NCI-H524 (cell line): ENCODE measurements at regions not wholly inside any gene's neighbourhood (a gene's known extent, or its start where the extent isn't known, plus 50 kb on each side); places are given as distances from the start of the nearest gene placed in this dataset.
"Not testable (repeated sequence)": the region's sequence is repeated elsewhere in the genome, so short reads cannot be mapped to it uniquely, and the experiment has no call there.

Source experiments
- DNase-seq, 2 experiments: peaks; one replicate each; lab custom pipeline; 2025; lab: John Stamatoyannopoulos, UW

- DNase-seq = no peak
Observed at GRCh38 chr4:112005027-112005426, 140.2 kb upstream of the FAM241A start.

- DNase-seq = no peak
Observed at GRCh38 chr4:112007391-112007790, 137.9 kb upstream of the FAM241A start.

- DNase-seq = no peak
Observed at GRCh38 chr4:112015960-112016359, 129.3 kb upstream of the FAM241A start.

GRCh38 chr4:112023402-112023950 is 121.8 kb upstream of the FAM241A start:
- DNase-seq = no peak

- peak in 1 of 2 experiments; percentile 26 for DNase-seq
Observed at GRCh38 chr4:112026058-112026457, 119.2 kb upstream of the FAM241A start.

DNA sequence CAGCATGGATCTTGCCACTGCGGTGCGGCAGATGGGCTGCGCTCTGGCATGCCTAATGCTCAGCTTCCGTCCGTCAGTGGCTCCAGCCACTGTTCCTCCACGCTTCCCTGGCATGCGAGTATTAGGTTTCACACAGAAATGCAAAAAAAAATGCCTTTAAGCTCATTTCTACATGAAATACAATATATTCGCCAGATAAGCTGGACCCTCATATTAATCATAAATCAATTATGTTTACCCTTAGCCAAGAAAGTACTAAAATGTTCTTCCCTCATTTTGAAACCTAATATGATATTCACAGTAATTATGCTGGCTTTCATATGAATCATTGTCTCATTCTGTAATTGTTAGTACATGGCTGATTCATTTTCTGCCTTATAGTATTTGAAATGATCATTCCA is 115.5 kb upstream of the FAM241A start:
- DNase-seq = peak; percentile 21 to 49

GRCh38 chr4:112031712-112032328 is 113.4 kb upstream of the FAM241A start:
- peak; percentile 3 to 41 for DNase-seq

GRCh38 chr4:112036886-112037285 is 108.4 kb upstream of the FAM241A start:
- no peak for DNase-seq

DNA sequence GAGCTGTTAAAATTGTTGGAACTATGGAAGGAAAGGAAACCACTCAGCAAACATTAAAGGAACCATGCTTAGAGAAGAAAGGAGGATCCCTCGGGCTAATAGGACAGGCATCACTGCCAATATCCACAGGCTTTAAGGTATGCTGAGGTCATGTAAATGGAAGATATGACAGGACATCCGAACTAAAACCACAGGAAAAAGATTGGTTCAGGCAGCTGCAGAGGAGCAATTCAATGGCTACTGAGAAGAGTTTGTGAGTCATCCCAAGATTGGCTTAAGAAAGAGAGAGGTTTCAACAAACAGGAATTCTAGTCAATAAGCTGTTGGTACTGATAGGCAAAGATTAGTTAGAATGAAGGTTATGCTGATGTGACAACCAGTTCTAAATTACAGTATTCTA is 106.4 kb upstream of the FAM241A start:
- no peak for DNase-seq

GRCh38 chr4:112049119-112049518 is 96.1 kb upstream of the FAM241A start:
- DNase-seq = not testable (repeated sequence)

- no peak for DNase-seq
Observed at GRCh38 chr4:112053825-112054350, 91.4 kb upstream of the FAM241A start.

- DNase-seq = no peak
Observed at GRCh38 chr4:112055100-112055499, 90.2 kb upstream of the FAM241A start.

DNA sequence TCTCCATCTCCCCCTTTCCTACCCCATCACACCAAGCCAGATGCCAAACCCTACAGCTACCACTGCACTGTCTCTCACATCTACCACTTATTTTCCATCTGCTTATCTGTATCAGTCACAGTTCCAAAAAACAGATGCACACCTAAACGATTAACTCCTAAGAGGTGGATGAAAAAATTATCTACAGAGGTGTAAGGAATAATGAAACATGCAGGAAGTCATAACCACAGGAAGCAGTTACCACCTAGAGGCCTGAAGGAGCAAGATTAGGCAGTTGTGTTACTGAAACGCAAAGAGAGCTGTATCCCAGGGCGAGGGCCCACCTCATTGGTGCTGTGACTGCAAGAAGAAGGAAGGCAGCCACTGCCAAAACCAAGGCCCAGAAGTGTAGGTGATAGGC is 87.8 kb upstream of the FAM241A start:
- no peak for DNase-seq

- no peak for DNase-seq
Observed at GRCh38 chr4:112058433-112058832, 86.8 kb upstream of the FAM241A start.

GRCh38 chr4:112060212-112060611 is 85.0 kb upstream of the FAM241A start:
- peak in 1 of 2 experiments; percentile 36 for DNase-seq

- DNase-seq = no peak
Observed at GRCh38 chr4:112061207-112061817, 83.9 kb upstream of the FAM241A start.

DNA sequence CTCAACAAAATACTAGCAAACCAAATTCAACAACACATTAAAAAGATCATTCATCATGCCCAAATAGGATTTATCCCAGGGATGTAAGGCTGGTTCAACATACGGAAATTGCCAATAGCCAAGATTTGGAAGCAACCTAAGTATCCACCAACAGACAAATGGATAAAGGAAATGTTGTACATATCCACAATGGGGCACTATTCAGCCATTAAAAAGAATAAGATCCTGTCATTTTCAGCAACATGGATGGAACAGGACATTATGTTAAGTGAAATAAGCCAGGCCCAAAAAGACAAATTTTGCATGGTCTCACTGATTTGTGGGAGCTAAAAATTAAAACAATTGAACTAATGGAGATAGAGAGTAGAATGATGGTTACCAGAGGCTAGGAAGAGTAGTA is 82.0 kb upstream of the FAM241A start:
- peak in 1 of 2 experiments; percentile 5 for DNase-seq

GRCh38 chr4:112069110-112069509 is 76.1 kb upstream of the FAM241A start:
- no peak for DNase-seq

DNA sequence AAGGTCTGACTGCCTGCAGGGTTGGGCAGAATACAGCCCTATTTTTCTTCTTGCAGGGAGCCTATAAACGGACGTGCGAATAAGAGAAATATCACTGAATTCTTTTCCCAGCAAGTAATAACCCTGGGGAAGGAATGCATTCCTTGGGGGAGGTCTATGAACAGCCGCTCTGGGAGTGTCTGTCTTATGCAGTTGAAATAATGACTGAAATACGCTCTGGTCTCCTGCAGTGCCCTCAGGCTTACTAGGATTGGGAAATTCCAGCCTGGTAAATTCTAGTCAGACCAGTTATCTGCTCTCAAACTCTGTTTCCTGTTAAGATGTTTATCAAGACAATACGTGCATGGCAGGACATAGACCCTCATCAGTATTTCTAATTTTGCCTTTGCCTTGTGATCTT is 72.1 kb upstream of the FAM241A start:
- DNase-seq = no peak

- peak in 1 of 2 experiments; percentile 45 for DNase-seq
Observed at GRCh38 chr4:112075129-112075753, 70.0 kb upstream of the FAM241A start.

DNA sequence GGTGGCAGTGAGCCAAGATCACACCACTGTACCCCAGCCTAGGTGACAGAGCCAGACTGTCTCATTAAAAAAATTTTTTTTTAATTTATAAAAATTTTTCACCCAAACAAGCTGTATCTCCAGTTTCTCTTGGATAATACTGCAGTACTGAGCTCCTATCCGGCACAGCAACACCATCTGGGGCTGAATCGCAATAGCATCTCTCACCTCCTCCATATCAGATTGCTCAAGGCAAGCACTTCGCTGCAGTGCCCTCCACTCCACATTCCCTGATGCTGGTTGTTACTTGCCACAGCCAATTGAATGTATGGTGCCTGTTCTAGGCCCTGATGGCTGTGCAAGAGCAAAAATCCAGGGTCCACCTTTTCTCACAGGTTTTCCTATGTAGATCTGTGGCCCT is 69.3 kb upstream of the FAM241A start:
- no peak for DNase-seq

DNA sequence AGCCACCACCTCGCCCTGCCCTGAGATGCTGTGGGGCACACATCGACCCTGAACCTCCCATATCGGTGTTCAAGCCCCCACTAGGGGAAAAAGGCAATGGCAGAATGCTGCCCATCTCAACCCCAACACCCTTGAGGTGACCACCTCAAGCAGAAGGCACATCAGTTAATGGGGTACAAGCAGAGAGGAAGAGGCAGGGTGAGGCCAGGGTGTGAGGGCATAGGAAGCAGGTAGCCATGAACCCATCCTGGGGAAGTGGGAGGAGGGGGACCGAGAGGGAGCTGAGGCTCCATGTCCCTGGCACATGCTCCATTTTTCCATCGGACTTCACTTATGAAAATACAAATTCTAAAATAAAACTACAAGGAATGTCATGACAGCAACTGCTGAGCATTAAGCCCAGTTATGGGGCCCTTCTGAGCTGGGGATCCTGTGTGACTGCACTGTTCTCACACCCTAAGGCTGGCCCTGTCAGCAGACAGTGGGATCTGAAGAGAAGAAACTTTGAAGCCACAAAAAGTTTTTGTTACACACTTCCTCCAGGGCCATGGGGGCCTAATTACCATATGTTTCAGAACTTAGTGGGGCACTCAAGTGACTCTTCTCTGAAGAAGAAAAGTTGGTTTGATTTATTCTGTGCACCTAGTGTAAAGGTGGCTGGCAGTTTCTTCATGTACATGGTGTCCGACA is 68.2 kb upstream of the FAM241A start:
- DNase-seq = no peak
